Stomach (tissue), 8 donors: ENCODE measurements at regions not wholly inside any gene's neighbourhood (a gene's known extent, or its start where the extent isn't known, plus 50 kb on each side); places are given as distances from the start of the nearest gene placed in this dataset.

Experiments used
- DNase-seq, 2 donors: peaks; one replicate each; pipeline versions ENCODE4 v3.0.0 to v3.0.0-alpha.2; 2013 to 2019
- H3K27ac ChIP-seq, 5 donors: fragments of 200-600 bp in 4 of 5; sonication (generic) in 4 of 5; one replicate each; pipeline ENCODE4 v1.5.1; 2013 to 2019; ENCODE audit warnings: mild to moderate bottlenecking in 1 of 5, moderate library complexity in 1 of 5
- H3K27me3 ChIP-seq, 3 donors: fragments of 200-600 bp; sonication (generic); one replicate each; pipeline ENCODE4 v1.5.1; 2017 to 2019; ENCODE audit warnings: mixed run types in 1 of 3
- H3K36me3 ChIP-seq, 4 donors: fragments of 200-600 bp; sonication (generic); 1 replicate in 3 of 4; 2 replicates in 1 of 4; pipeline ENCODE4 v1.5.1; 2016 to 2019
- H3K4me1 ChIP-seq, 4 donors: fragments of 200-600 bp; sonication (generic); one replicate each; pipeline ENCODE4 v1.5.1; 2016 to 2019
- H3K4me3 ChIP-seq, 4 donors: fragments of 200-600 bp; sonication (generic) in 3 of 4; one replicate each; pipeline ENCODE4 v1.5.1; 2016 to 2019; ENCODE audit warnings: mild to moderate bottlenecking in 1 of 4
- H3K9me3 ChIP-seq, 4 donors: fragments of 200-600 bp; sonication (generic); one replicate each; pipeline ENCODE4 v1.5.1; 2016 to 2019
- EP300 ChIP-seq: sonication (generic); formaldehyde crosslinking; IDR thresholded peaks from one replicate; pipeline ENCODE4 v1.6.1; 2017; ENCODE audit warnings: antibody characterized with exemption
- POLR2A ChIP-seq, 4 donors: fragments of 450-650 bp; IDR thresholded peaks; one replicate each; pipeline ENCODE4 v1.6.1; 2016; ENCODE audit warnings: antibody characterized with exemption in 4 of 4, control low read depth in 2 of 4, mild to moderate bottlenecking in 1 of 4, moderate library complexity in 1 of 4
- POLR2AphosphoS5 ChIP-seq, 3 donors: sonication (generic); formaldehyde crosslinking; IDR thresholded peaks; one replicate each; pipeline ENCODE4 v1.6.1; 2016; ENCODE audit warnings: antibody characterized with exemption in 3 of 3
- WGBS, 5 donors: extraction: QIAGEN DNeasy Blood & Tissue Kit in 3 of 5; methylation state at CpG; one replicate each; pipeline versions ENCODE4 v1.1.5 to v1.1.7; 2013 to 2018; 5-methylcytosine and 5-hydroxymethylcytosine counted together
- intact Hi-C: fragments of 100-400 bp; cut with DNase I; formaldehyde crosslinking; loops from one replicate; pipeline ENCODE4 v1.15.1; 2023; ENCODE audit warnings: low total_unique reads
- TF ChIP-seq, protein P1 (sequence below), 7 experiments: fragments of 450-650 bp in 4 of 7; fragments of 200-600 bp in 3 of 7; sonication (generic) in 3 of 7; IDR thresholded peaks; one replicate each; pipeline ENCODE4 v1.5.1; 2016 to 2019; ENCODE audit warnings: antibody characterized with exemption in 7 of 7, control low read depth in 2 of 7, mild to moderate bottlenecking in 1 of 7
- donor health status: healthy with polysubstance abuse.
- donor health status: Bipolar disorder and iron deficiency.
- donor health status: healthy.

DNA sequence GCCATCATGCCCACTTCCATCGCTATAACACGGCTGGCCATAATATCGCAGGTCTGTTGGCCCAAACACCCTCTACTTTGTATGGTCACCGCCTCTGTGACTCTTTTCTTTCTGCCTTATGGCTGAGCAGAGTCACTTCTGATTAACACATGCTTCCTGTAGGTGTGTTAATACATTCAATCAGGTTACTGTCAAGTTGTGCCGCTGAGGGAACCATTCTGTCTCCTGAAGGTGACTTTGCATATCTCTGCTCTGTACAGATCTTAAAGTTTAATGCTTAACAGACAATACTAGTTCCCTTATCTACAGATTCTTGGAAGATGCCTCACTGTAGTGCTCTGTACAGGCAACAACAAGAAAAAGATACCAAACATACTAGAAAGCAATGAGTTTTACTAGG lies 393.1 kb downstream of the CADM1 start:
- TF ChIP-seq POLR2AphosphoS5 (IDR thresholded peaks at IDR 0.05): no peak
- TF ChIP-seq POLR2A (IDR thresholded peaks at IDR 0.05): no peak
- TF ChIP-seq EP300: no peak
- TF ChIP-seq, protein P1, sequence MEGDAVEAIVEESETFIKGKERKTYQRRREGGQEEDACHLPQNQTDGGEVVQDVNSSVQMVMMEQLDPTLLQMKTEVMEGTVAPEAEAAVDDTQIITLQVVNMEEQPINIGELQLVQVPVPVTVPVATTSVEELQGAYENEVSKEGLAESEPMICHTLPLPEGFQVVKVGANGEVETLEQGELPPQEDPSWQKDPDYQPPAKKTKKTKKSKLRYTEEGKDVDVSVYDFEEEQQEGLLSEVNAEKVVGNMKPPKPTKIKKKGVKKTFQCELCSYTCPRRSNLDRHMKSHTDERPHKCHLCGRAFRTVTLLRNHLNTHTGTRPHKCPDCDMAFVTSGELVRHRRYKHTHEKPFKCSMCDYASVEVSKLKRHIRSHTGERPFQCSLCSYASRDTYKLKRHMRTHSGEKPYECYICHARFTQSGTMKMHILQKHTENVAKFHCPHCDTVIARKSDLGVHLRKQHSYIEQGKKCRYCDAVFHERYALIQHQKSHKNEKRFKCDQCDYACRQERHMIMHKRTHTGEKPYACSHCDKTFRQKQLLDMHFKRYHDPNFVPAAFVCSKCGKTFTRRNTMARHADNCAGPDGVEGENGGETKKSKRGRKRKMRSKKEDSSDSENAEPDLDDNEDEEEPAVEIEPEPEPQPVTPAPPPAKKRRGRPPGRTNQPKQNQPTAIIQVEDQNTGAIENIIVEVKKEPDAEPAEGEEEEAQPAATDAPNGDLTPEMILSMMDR (IDR thresholded peaks at IDR 0.05): no peak
- no peak overlapping the region for H3K27ac ChIP-seq
- DNase-seq: no peak
- H3K9me3 ChIP-seq: no peaks in the 10 kb centered on the region
- no peaks in the 10 kb centered on the region for H3K36me3 ChIP-seq
- WGBS, 5 donors: 86 to 91% (median 88%) methylated on average over 5 of the region's 5 CpGs
- no peaks in the 10 kb centered on the region for H3K27me3 ChIP-seq
- no peak overlapping the region for H3K4me3 ChIP-seq
- intact Hi-C loops: no loop called here
- no peaks in the 10 kb centered on the region for H3K4me1 ChIP-seq

DNA sequence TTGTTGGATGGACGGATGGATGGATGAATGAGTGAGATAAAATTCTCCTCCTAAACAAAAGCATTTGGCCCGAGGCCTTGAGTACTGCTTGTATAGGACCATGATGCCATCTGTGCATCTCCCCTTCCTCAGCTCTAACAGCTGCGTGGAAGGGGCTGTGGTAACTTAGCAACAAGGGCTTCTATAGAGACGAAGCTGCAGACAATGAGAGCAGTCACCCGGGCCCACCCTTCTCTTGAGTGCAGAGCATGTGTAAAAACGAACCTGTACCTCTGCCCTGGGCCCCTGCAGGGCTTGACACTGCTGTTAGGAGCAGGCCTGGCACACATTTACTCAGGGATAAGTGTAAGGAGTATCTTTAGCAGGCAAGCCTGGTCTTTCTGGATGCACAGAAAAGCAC lies 391.5 kb downstream of the CADM1 start:
- 42 to 60% (median 45%) methylated on average over 6 of the region's 6 CpGs for WGBS, 5 donors
- H3K4me1 ChIP-seq: no peaks in the 10 kb centered on the region
- intact Hi-C loops: no loop called here

DNA sequence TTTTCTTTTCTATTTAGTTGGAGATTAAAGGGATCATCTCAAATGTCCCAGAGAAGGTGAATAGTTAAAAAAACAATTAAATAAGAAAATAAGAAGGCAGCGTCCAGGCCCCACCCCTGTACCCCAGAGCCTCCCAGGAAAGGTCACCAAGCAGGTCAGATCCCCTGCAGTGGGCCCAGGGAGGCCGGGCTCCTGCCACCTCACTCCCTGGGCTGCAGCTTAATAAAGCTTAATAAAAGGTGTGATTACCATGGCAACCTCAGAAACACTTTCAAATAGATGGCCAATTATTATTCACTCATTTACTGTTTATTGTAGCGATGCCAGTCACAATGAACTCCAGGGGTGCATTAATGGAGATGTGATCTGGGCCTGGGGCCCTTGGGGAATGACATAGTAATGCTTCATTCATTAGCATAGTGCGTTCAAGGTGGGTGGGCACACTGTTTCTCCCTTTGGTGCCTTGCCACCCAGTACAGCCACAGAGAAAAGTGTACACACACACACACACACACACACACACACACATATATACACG lies 386.2 kb downstream of the CADM1 start:
- Histone ChIP-seq H3K27ac (no peak overlapping the region), H3K36me3 (no peaks in the 10 kb centered on the region), H3K9me3 (no peaks in the 10 kb centered on the region), H3K4me3 (no peak overlapping the region), H3K27me3 (no peaks in the 10 kb centered on the region), H3K4me1 (peaks cover 0 to 2% (median 0%) of the 10 kb centered on the region in 4 donors)
- 47 to 61% (median 54%) methylated on average over 5 of the region's 5 CpGs for WGBS, 5 donors
- TF ChIP-seq POLR2AphosphoS5 (IDR thresholded peaks at IDR 0.05) (no peak), EP300 (no peak), POLR2A (IDR thresholded peaks at IDR 0.05) (no peak)
- TF ChIP-seq, protein P1 (IDR thresholded peaks at IDR 0.05): no peak
- intact Hi-C loops: no loop called here
- DNase-seq: no peak

More for the DNA sequence above, 391.5 kb downstream of the CADM1 start:
- no peaks in the 10 kb centered on the region for H3K27me3 ChIP-seq
- H3K4me3 ChIP-seq: no peak overlapping the region
- TF ChIP-seq EP300: no peak
- TF ChIP-seq POLR2A (IDR thresholded peaks at IDR 0.05): no peak
- TF ChIP-seq POLR2AphosphoS5 (IDR thresholded peaks at IDR 0.05): no peak
- TF ChIP-seq, protein P1 (IDR thresholded peaks at IDR 0.05): no peak
- no peaks in the 10 kb centered on the region for H3K9me3 ChIP-seq
- no peaks in the 10 kb centered on the region for H3K36me3 ChIP-seq
- DNase-seq: peak in 1 of 2 donors; percentile 8
- no peak overlapping the region for H3K27ac ChIP-seq

DNA sequence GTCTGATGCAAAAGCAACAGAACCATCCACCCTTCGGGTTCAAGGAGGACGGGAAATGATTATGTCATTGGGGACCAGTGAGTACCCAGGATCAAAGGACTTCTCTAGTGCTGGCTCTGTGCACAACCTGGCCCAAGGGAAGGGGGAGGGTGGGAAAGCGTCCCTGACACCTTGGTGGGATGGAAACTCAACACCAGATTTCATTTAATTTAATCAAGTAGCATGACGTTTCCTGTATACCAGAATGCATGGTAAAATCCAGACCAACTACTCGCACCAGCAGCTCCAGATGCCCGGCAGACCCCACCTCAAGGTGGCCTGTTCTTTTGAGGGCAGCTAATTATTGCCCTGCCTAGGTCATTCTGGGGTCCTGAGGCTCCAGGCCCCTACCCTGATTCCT lies 385.1 kb downstream of the CADM1 start:
- intact Hi-C loops: no loop called here
- Histone ChIP-seq H3K9me3 (no peaks in the 10 kb centered on the region), H3K4me1 (peaks cover 0 to 3% (median 0%) of the 10 kb centered on the region in 4 donors), H3K4me3 (no peak overlapping the region), H3K27ac (no peak overlapping the region), H3K36me3 (no peaks in the 10 kb centered on the region), H3K27me3 (no peaks in the 10 kb centered on the region)
- 73 to 97% (median 77%) methylated on average over 5 to 6 of the region's 6 CpGs for WGBS, 5 donors
- DNase-seq: no peak
- TF ChIP-seq POLR2AphosphoS5 (IDR thresholded peaks at IDR 0.05): no peak
- no peak for TF ChIP-seq POLR2A (IDR thresholded peaks at IDR 0.05)
- no peak for TF ChIP-seq EP300
- TF ChIP-seq, protein P1 (IDR thresholded peaks at IDR 0.05): no peak
